Astrocyte of the spinal cord (primary cell): ENCODE measurements at regions not wholly inside any gene's neighbourhood (a gene's known extent, or its start where the extent isn't known, plus 50 kb on each side); places are given as distances from the start of the nearest gene placed in this dataset.
A peak's percentile ranks its signal among the peaks of the same experiment; 100 is the strongest.

Experiments used
- DNase-seq: peaks from one replicate; pipeline ENCODE4 v3.0.0; 2011; ENCODE audit warnings: low read depth, low spot score
- H3K4me3 ChIP-seq: 2 replicates; pipeline ENCODE4 v1.5.1; 2011; ENCODE audit warnings: low read depth, mild to moderate bottlenecking, low read length, moderate library complexity
- CTCF ChIP-seq: IDR thresholded peaks from 2 replicates; pipeline ENCODE4 v1.5.1; 2012; ENCODE audit warnings: low read depth, mild to moderate bottlenecking, low read length, inconsistent platforms
- in situ Hi-C: cut with HindIII; loops from 2 replicates; pipeline ENCODE4 v1.10.0; 2017; ENCODE audit warnings: low sequenced_read_pairs

GRCh38 chr7:148524479-148525224 is 65.9 kb upstream of the C7orf33 start:
- DNase-seq = no peak
- H3K4me3 ChIP-seq = no peak overlapping the region
- TF ChIP-seq CTCF = no peak
- in situ Hi-C loops = no loop called here

GRCh38 chr7:148527717-148528168 is 62.8 kb upstream of the C7orf33 start:
- H3K4me3 ChIP-seq = no peak overlapping the region
- DNase-seq = peak; percentile 74
- in situ Hi-C loops = no loop called here
- peak; percentile 70 for TF ChIP-seq CTCF

GRCh38 chr7:148535217-148535616 is 55.3 kb upstream of the C7orf33 start:
- no peak for TF ChIP-seq CTCF
- DNase-seq = no peak
- in situ Hi-C loops = no loop called here
- H3K4me3 ChIP-seq = no peak overlapping the region

- in situ Hi-C loops = no loop called here
- no peak for DNase-seq
- H3K4me3 ChIP-seq = no peak overlapping the region
- no peak for TF ChIP-seq CTCF
Observed at GRCh38 chr7:148537435-148537834, 53.1 kb upstream of the C7orf33 start.

- peak; percentile 60 for DNase-seq
- in situ Hi-C loops = no loop called here
- no peak for TF ChIP-seq CTCF
- no peak overlapping the region for H3K4me3 ChIP-seq
Observed at GRCh38 chr7:148540041-148540738, 50.4 kb upstream of the C7orf33 start.
